HepG2 (cell line): ENCODE measurements at regions not wholly inside any gene's neighbourhood (a gene's known extent, or its start where the extent isn't known, plus 50 kb on each side); places are given as distances from the start of the nearest gene placed in this dataset.

Experiments used
- ATAC-seq: fragments of 200-7000 bp; cut with Tn5 transposase; 3 replicates; pipeline ENCODE4 v1.9.1; 2020; ENCODE audit warnings: mild to moderate bottlenecking, moderate library complexity
- BruUV-seq: library from RNA; stranded (reverse); fragments of 400-500 nt; replicated peaks from 2 replicates; lab custom pipeline; 2021; lab: Mats Ljungman, UMichigan
- CTCF ChIA-PET: fragments of 300-600 bp; formaldehyde crosslinking; extraction: SDS; loops from one replicate; lab custom pipeline; 2021; ENCODE audit warnings: low total read pairs, inconsistent platforms, low intra/inter-chr PET ratio; lab: Yijun Ruan, JAX
- POLR2A ChIA-PET: fragments of 350-600 bp; sonication (Branson Sonifier 250); formaldehyde crosslinking; loops from one replicate; lab custom pipeline; 2020; ENCODE audit warnings: antibody characterized with exemption, inconsistent platforms; lab: Yijun Ruan, JAX
- DNase-seq: peaks from one replicate; pipeline ENCODE4 v3.0.0-alpha.2; 2015; ENCODE audit warnings: low spot score
- FAIRE-seq: peaks from 3 replicates; lab custom pipeline; 2011; peaks lifted over from hg19 to GRCh38; lab: Jason Lieb, UNC
- H2AFZ ChIP-seq: one replicate; pipeline ENCODE4 v1.6.1; 2011; ENCODE audit warnings: low read length, inconsistent platforms
- H3K27ac ChIP-seq: fragments of 300-600 bp; 3 replicates; pipeline ENCODE4 v1.8.0; 2011; ENCODE audit warnings: mixed run types, mild to moderate bottlenecking, mixed read lengths, low read length, inconsistent platforms; ENCODE audit not compliant: insufficient read depth; ENCODE audit errors: extremely low read length
- H3K27me3 ChIP-seq, 2 experiments: fragments of 200-600 bp in 1 of 2; 2 replicates in 1 of 2; 3 replicates in 1 of 2; pipeline versions ENCODE4 v1.6.0 to v1.8.0; 2011; ENCODE audit warnings: low read length in 2 of 2, mild to moderate bottlenecking in 2 of 2, moderate library complexity in 2 of 2, inconsistent platforms in 1 of 2; ENCODE audit not compliant: insufficient read depth in 2 of 2, control insufficient read depth in 1 of 2
- H3K36me3 ChIP-seq, 2 experiments: fragments of 200-600 bp in 1 of 2; replicated peaks in 1 of 2; 2 replicates in 1 of 2; 3 replicates in 1 of 2; pipeline versions ENCODE4 v1.5.1 to v1.8.0; 2011; ENCODE audit warnings: low read length in 2 of 2, inconsistent platforms in 1 of 2; ENCODE audit not compliant: insufficient read depth in 2 of 2, control insufficient read depth in 1 of 2
- H3K4me1 ChIP-seq: 2 replicates; pipeline ENCODE4 v1.5.1; 2012; ENCODE audit warnings: low read length, inconsistent platforms; ENCODE audit not compliant: insufficient read depth
- H3K4me2 ChIP-seq: 2 replicates; pipeline ENCODE4 v1.6.0; 2011; ENCODE audit warnings: low read depth, low read length, inconsistent platforms
- H3K4me3 ChIP-seq, 3 experiments: fragments of 200-600 bp in 1 of 3; sonication (generic), shearing (Covaris generic) in 1 of 3; replicated peaks in 1 of 3; 2 replicates each; pipeline ENCODE4 v1.5.1; 2011 to 2016; ENCODE audit warnings: low read length in 3 of 3, inconsistent platforms in 2 of 3, low read depth in 2 of 3, mild to moderate bottlenecking in 2 of 3, control low read depth in 1 of 3, mixed read lengths in 1 of 3; ENCODE audit not compliant: insufficient read depth in 1 of 3
- H3K79me2 ChIP-seq: one replicate; pipeline ENCODE4 v1.6.1; 2011; ENCODE audit warnings: low read length, inconsistent platforms; ENCODE audit not compliant: insufficient read depth
- H3K9ac ChIP-seq: 2 replicates; pipeline ENCODE4 v1.6.0; 2011; ENCODE audit warnings: mild to moderate bottlenecking, low read depth, low read length, inconsistent platforms; ENCODE audit not compliant: insufficient read depth
- H3K9me3 ChIP-seq: 2 replicates; pipeline ENCODE4 v1.5.1; 2012; ENCODE audit warnings: mild to moderate bottlenecking, low read length
- H4K20me1 ChIP-seq: 2 replicates; pipeline ENCODE4 v1.6.0; 2011; ENCODE audit warnings: inconsistent platforms, mild to moderate bottlenecking, low read length, moderate library complexity; ENCODE audit not compliant: insufficient read depth
- AHR ChIP-seq: IDR thresholded peaks from 2 replicates; pipeline ENCODE4 v1.6.1; 2018; ENCODE audit warnings: missing genetic modification reagents, missing compliant biosample characterization
- CHD4 ChIP-seq: fragments of 200-600 bp; sonication (generic); IDR thresholded peaks from 2 replicates; pipeline ENCODE4 v1.7.0; 2017; ENCODE audit warnings: mild to moderate bottlenecking, low read length, borderline replicate concordance
- GPBP1L1 ChIP-seq: sonication (generic); formaldehyde crosslinking; IDR thresholded peaks from 2 replicates; pipeline ENCODE4 v1.5.0; 2020; ENCODE audit warnings: mild to moderate bottlenecking, missing genetic modification reagents
- KDM1A ChIP-seq: IDR thresholded peaks from 2 replicates; pipeline ENCODE4 v1.6.1; 2016; ENCODE audit warnings: missing compliant biosample characterization
- MYPOP ChIP-seq: sonication (generic); formaldehyde crosslinking; IDR thresholded peaks from 2 replicates; pipeline ENCODE4 v1.8.1; 2023; ENCODE audit warnings: mild to moderate bottlenecking, moderate library complexity, missing genetic modification reagents
- NFIC ChIP-seq: IDR thresholded peaks from 2 replicates; pipeline ENCODE4 v1.6.1; 2012; ENCODE audit warnings: mild to moderate bottlenecking, low read length, inconsistent platforms
- PHF5A ChIP-seq: IDR thresholded peaks from one replicate; pipeline ENCODE4 v1.6.1; 2018; ENCODE audit warnings: low read depth, missing genetic modification reagents; ENCODE audit not compliant: unreplicated experiment
- PITX1 ChIP-seq: sonication (generic); formaldehyde crosslinking; IDR thresholded peaks from 2 replicates; pipeline ENCODE4 v1.5.1; 2020; ENCODE audit warnings: mild to moderate bottlenecking, missing genetic modification reagents
- RFX5 ChIP-seq: IDR thresholded peaks from 2 replicates; pipeline ENCODE4 v1.6.1; 2011; ENCODE audit warnings: low read depth, low read length, improper control_type of control experiment
- SMAD1 ChIP-seq: sonication (generic); formaldehyde crosslinking; IDR thresholded peaks from 2 replicates; pipeline ENCODE4 v1.4.0; 2020; ENCODE audit warnings: missing genetic modification reagents, low read depth, mild to moderate bottlenecking, borderline replicate concordance
- SRSF4 ChIP-seq: fragments of 200-400 bp; formaldehyde crosslinking; IDR thresholded peaks from one replicate; pipeline ENCODE4 v1.6.1; 2018; ENCODE audit warnings: mild to moderate bottlenecking, low read depth, low read length, moderate library complexity; ENCODE audit not compliant: poor library complexity, severe bottlenecking
- XRCC5 ChIP-seq: fragments of 200-400 bp; formaldehyde crosslinking; optimal IDR thresholded peaks from 2 replicates; pipeline ENCODE3; 2017; ENCODE audit warnings: mild to moderate bottlenecking, low read length
- ZFY ChIP-seq: sonication (generic); formaldehyde crosslinking; IDR thresholded peaks from 2 replicates; pipeline ENCODE4 v1.4.0; 2020; ENCODE audit warnings: missing genetic modification reagents
- ZFYVE20 ChIP-seq: sonication (generic); formaldehyde crosslinking; IDR thresholded peaks from 2 replicates; pipeline ENCODE4 v1.8.0; 2023; ENCODE audit warnings: low read depth, mild to moderate bottlenecking, moderate library complexity, missing genetic modification reagents, borderline replicate concordance
- ZMAT3 ChIP-seq: sonication (generic); formaldehyde crosslinking; conservative IDR thresholded peaks from 2 replicates; pipeline ENCODE4 v1.7.0; 2021; ENCODE audit warnings: missing genetic modification reagents
- ZNF20 ChIP-seq: sonication (generic); formaldehyde crosslinking; IDR thresholded peaks from 2 replicates; pipeline ENCODE4 v1.4.0; 2020; ENCODE audit warnings: mild to moderate bottlenecking, moderate library complexity, missing genetic modification reagents
- ZNF24 ChIP-seq: fragments of 450-650 bp; IDR thresholded peaks from 2 replicates; pipeline ENCODE4 v1.6.1; 2017; ENCODE audit warnings: antibody characterized with exemption, mild to moderate bottlenecking
- ZNF329 ChIP-seq: sonication (generic); formaldehyde crosslinking; IDR thresholded peaks from 2 replicates; pipeline ENCODE4 v1.9.0; 2021; ENCODE audit warnings: low read depth, mild to moderate bottlenecking, missing genetic modification reagents
- ZNF550 ChIP-seq: sonication (generic); formaldehyde crosslinking; IDR thresholded peaks from 2 replicates; pipeline ENCODE4 v1.4.0; 2020; ENCODE audit warnings: mild to moderate bottlenecking, missing genetic modification reagents, borderline replicate concordance
- ZNF556 ChIP-seq: sonication (generic); formaldehyde crosslinking; IDR thresholded peaks from 2 replicates; pipeline ENCODE4 v1.4.0; 2020; ENCODE audit warnings: mild to moderate bottlenecking, missing genetic modification reagents, borderline replicate concordance
- ZNF577 ChIP-seq: sonication (generic); formaldehyde crosslinking; IDR thresholded peaks from 2 replicates; pipeline ENCODE4 v1.4.0; 2020; ENCODE audit warnings: mild to moderate bottlenecking, low read depth, missing genetic modification reagents, borderline replicate concordance
- ZNF605 ChIP-seq: sonication (generic); formaldehyde crosslinking; IDR thresholded peaks from 2 replicates; pipeline ENCODE4 v1.8.0; 2022; ENCODE audit warnings: mild to moderate bottlenecking, missing genetic modification reagents
- WGBS: methylation state at CpG from one replicate; pipeline ENCODE4 v1.1.6; 2017; ENCODE audit warnings: low lambda C conversion rate; 5-methylcytosine and 5-hydroxymethylcytosine counted together
- in situ Hi-C: cut with HindIII; loops from 2 replicates; pipeline ENCODE4 v1.10.0; 2017; ENCODE audit warnings: low pct_unique_long_range_greater_than_20kb; ENCODE audit not compliant: extremely low pct_ligation_motif_present
- intact Hi-C: fragments of 100-400 bp; cut with micrococcal nuclease; formaldehyde crosslinking; loops from one replicate; pipeline ENCODE4 v1.10.0; 2022; ENCODE audit not compliant: unreplicated experiment

GRCh38 chr3:72127224-72127612 is 342.3 kb upstream of the PROK2 start (continued):
- TF ChIP-seq MYPOP (no peak), ZNF20 (CRISPR knock-in tag) (no peak)

GRCh38 chr3:72126441-72127223 is 341.7 kb upstream of the PROK2 start:
- FAIRE-seq = no peak
- Histone ChIP-seq H4K20me1 (no peaks in the 10 kb centered on the region), H2AFZ (no peak overlapping the region), H3K79me2 (no peaks in the 10 kb centered on the region), H3K27me3 (no peaks in the 10 kb centered on the region), H3K4me2 (no peak overlapping the region)
- no peak for ATAC-seq
- BruUV-seq = no TSS peak
- 52% methylated on average over 8 of the region's 8 CpGs for WGBS
- intact Hi-C loops = no loop called here
- no peak for DNase-seq
- no peak for TF ChIP-seq ZNF24
- TF ChIP-seq ZNF556 (CRISPR knock-in tag) = no peak
- no peak for TF ChIP-seq NFIC
- TF ChIP-seq AHR (CRISPR knock-in tag) = no peak
- TF ChIP-seq SMAD1 (CRISPR knock-in tag) = no peak
- TF ChIP-seq SRSF4 = no peak
- no peak for TF ChIP-seq ZFYVE20 (CRISPR knock-in tag)
- TF ChIP-seq GPBP1L1 (CRISPR knock-in tag) = no peak
- TF ChIP-seq ZMAT3 (CRISPR knock-in tag) = no peak
- no peak for TF ChIP-seq RFX5
- TF ChIP-seq PHF5A = no peak
- TF ChIP-seq CHD4 = no peak
- TF ChIP-seq PITX1 = no peak
- TF ChIP-seq ZNF329 = no peak
- TF ChIP-seq XRCC5 = no peak
- TF ChIP-seq KDM1A = no peak
- no peak for TF ChIP-seq ZFY (CRISPR knock-in tag)
- TF ChIP-seq ZNF577 (CRISPR knock-in tag) = no peak
- TF ChIP-seq ZNF605 (CRISPR knock-in tag) = no peak
- TF ChIP-seq ZNF550 (CRISPR knock-in tag) = no peak
- TF ChIP-seq, all 625 proteins: peak for 0
- Histone ChIP-seq H3K9me3 (no peaks in the 10 kb centered on the region), H3K9ac (no peak overlapping the region), H3K27ac (no peak overlapping the region), H3K4me3 (no peak overlapping the region), H3K4me1 (peaks cover 10% of the 10 kb centered on the region), H3K36me3 (no peaks in the 10 kb centered on the region)
- ChIA-PET POLR2A (no interaction called here), CTCF (no interaction called here)
- in situ Hi-C loops = no loop called here
